Natural killer cell (primary cell): ENCODE measurements at regions not wholly inside any gene's neighbourhood (a gene's known extent, or its start where the extent isn't known, plus 50 kb on each side); places are given as distances from the start of the nearest gene placed in this dataset.

Experiments
- ATAC-seq, 3 donors: fragments of 150-1000 bp in 2 of 3; fragments of 200-7000 bp in 1 of 3; cut with Tn5 transposase; 1 replicate in 1 of 3; 2 replicates in 2 of 3; pipeline ENCODE4 v1.10.0; 2021; ENCODE audit warnings: mild to moderate bottlenecking in 2 of 3, moderate library complexity in 2 of 3
- DNase-seq, 2 donors: peaks; one replicate each; pipeline versions ENCODE4 v3.0.0 to v3.0.0-alpha.2; 2013 to 2021; ENCODE audit warnings: mixed read lengths in 1 of 2
- H3K27ac ChIP-seq: one replicate; pipeline ENCODE4 v1.5.1; 2013; ENCODE audit warnings: mild to moderate bottlenecking, low read length
- H3K27me3 ChIP-seq: one replicate; pipeline ENCODE4 v1.6.1; 2013; ENCODE audit warnings: low read length; ENCODE audit not compliant: control insufficient read depth, insufficient read depth
- H3K36me3 ChIP-seq: one replicate; pipeline ENCODE4 v1.6.1; 2013; ENCODE audit warnings: low read length; ENCODE audit not compliant: control insufficient read depth, insufficient read depth
- H3K4me1 ChIP-seq: one replicate; pipeline ENCODE4 v1.6.1; 2013; ENCODE audit warnings: low read length; ENCODE audit not compliant: control insufficient read depth, insufficient read depth
- H3K4me3 ChIP-seq: one replicate; pipeline ENCODE4 v1.5.1; 2013; ENCODE audit warnings: low read length
- H3K9me3 ChIP-seq: one replicate; pipeline ENCODE4 v1.6.1; 2013; ENCODE audit warnings: low read length; ENCODE audit not compliant: control insufficient read depth, insufficient read depth
- H3K27ac Mint-ChIP-seq, 2 donors: one replicate each; pipeline ENCODE4 v1.8.0; 2022; ENCODE audit warnings: mild to moderate bottlenecking in 2 of 2, mixed read lengths in 2 of 2, moderate library complexity in 1 of 2
- H3K27me3 Mint-ChIP-seq, 2 donors: one replicate each; pipeline ENCODE4 v1.8.0; 2022; ENCODE audit warnings: low read depth in 2 of 2, mixed read lengths in 2 of 2
- H3K36me3 Mint-ChIP-seq: one replicate; pipeline ENCODE4 v1.8.0; 2022; ENCODE audit warnings: mixed read lengths
- H3K4me1 Mint-ChIP-seq, 2 donors: one replicate each; pipeline ENCODE4 v1.8.0; 2022; ENCODE audit warnings: mixed read lengths in 2 of 2
- H3K4me3 Mint-ChIP-seq: one replicate; pipeline ENCODE4 v1.8.0; 2022; ENCODE audit warnings: mild to moderate bottlenecking, moderate library complexity, mixed read lengths
- H3K9me3 Mint-ChIP-seq, 2 donors: one replicate each; pipeline ENCODE4 v1.8.0; 2022; ENCODE audit warnings: mixed read lengths in 2 of 2
- CTCF ChIP-seq: fragments of 200-600 bp; IDR thresholded peaks from one replicate; pipeline ENCODE4 v1.8.0; 2022; ENCODE audit warnings: antibody characterized with exemption
- WGBS: methylation state at CpG from one replicate; pipeline ENCODE4 v1.1.7; 2013; ENCODE audit warnings: missing lambda C conversion rate; ENCODE audit not compliant: insufficient coverage; 5-methylcytosine and 5-hydroxymethylcytosine counted together
- intact Hi-C: fragments of 100-400 bp; cut with micrococcal nuclease; formaldehyde crosslinking; loops from one replicate; pipeline ENCODE4 v1.14.2; 2022

- Mint-ChIP-seq H3K9me3 (no peaks in the 10 kb centered on the region), H3K36me3 (no peaks in the 10 kb centered on the region), H3K27ac (no peak overlapping the region), H3K4me3 (no peak overlapping the region), H3K27me3 (peaks cover 6 to 17% of the 10 kb centered on the region in 2 donors), H3K4me1 (peaks cover 6 to 7% of the 10 kb centered on the region in 2 donors)
- DNase-seq (no peak), ATAC-seq (no peak)
- intact Hi-C loops = no loop called here
- no peaks in the 10 kb centered on the region for H3K9me3 ChIP-seq
- no peaks in the 10 kb centered on the region for H3K27me3 ChIP-seq
- no peaks in the 10 kb centered on the region for H3K4me1 ChIP-seq
- no peaks in the 10 kb centered on the region for H3K36me3 ChIP-seq
- no peak for TF ChIP-seq CTCF
- WGBS = 83% methylated on average over 1 of the region's 1 CpG
- no peak overlapping the region for H3K27ac ChIP-seq
- no peak overlapping the region for H3K4me3 ChIP-seq
Observed at GRCh38 chr3:170809975-170810357, 60.0 kb downstream of the RPL22L1 start.

- H3K4me3 ChIP-seq = no peak overlapping the region
- H3K4me1 ChIP-seq = no peaks in the 10 kb centered on the region
- H3K36me3 Mint-ChIP-seq = no peaks in the 10 kb centered on the region
- H3K9me3 ChIP-seq = no peaks in the 10 kb centered on the region
- 80% methylated on average over 13 of the region's 14 CpGs for WGBS
- peak in 1 of 2 donors; percentile 10 for DNase-seq
- no peak overlapping the region for H3K27ac ChIP-seq
- no peak overlapping the region for H3K27ac Mint-ChIP-seq
- H3K27me3 Mint-ChIP-seq = peaks cover 12 to 22% of the 10 kb centered on the region in 2 donors
- ATAC-seq = no peak
- no peaks in the 10 kb centered on the region for H3K27me3 ChIP-seq
- no peak for TF ChIP-seq CTCF
- no peaks in the 10 kb centered on the region for H3K36me3 ChIP-seq
- no peaks in the 10 kb centered on the region for H3K9me3 Mint-ChIP-seq
- peaks cover 6 to 7% of the 10 kb centered on the region in 2 donors for H3K4me1 Mint-ChIP-seq
- intact Hi-C loops = no loop called here
- no peak overlapping the region for H3K4me3 Mint-ChIP-seq
Observed at GRCh38 chr3:170809007-170809974, 60.7 kb downstream of the RPL22L1 start.

GRCh38 chr3:170808041-170808440, 62.0 kb downstream of the RPL22L1 start:
- Mint-ChIP-seq H3K36me3 (no peaks in the 10 kb centered on the region), H3K4me3 (no peak overlapping the region)
- no peak for ATAC-seq

More at GRCh38 chr3:170808041-170808440, 62.0 kb downstream of the RPL22L1 start:
- WGBS = 100% methylated on average over 2 of the region's 5 CpGs
- Histone ChIP-seq H3K27me3 (no peaks in the 10 kb centered on the region), H3K9me3 (no peaks in the 10 kb centered on the region), H3K4me1 (no peaks in the 10 kb centered on the region), H3K36me3 (no peaks in the 10 kb centered on the region), H3K4me3 (no peak overlapping the region), H3K27ac (no peak overlapping the region)
- TF ChIP-seq CTCF = no peak
- H3K27ac Mint-ChIP-seq = no peak overlapping the region
- DNase-seq = no peak
- peaks cover 24 to 28% of the 10 kb centered on the region in 2 donors for H3K27me3 Mint-ChIP-seq
- no peaks in the 10 kb centered on the region for H3K9me3 Mint-ChIP-seq
- H3K4me1 Mint-ChIP-seq = peaks cover 6 to 7% of the 10 kb centered on the region in 2 donors
- intact Hi-C loops = no loop called here
